ENCODE measurements at regions not wholly inside any gene's neighbourhood (a gene's known extent, or its start where the extent isn't known, plus 50 kb on each side); places are given as distances from the start of the nearest gene placed in this dataset.

DNA sequence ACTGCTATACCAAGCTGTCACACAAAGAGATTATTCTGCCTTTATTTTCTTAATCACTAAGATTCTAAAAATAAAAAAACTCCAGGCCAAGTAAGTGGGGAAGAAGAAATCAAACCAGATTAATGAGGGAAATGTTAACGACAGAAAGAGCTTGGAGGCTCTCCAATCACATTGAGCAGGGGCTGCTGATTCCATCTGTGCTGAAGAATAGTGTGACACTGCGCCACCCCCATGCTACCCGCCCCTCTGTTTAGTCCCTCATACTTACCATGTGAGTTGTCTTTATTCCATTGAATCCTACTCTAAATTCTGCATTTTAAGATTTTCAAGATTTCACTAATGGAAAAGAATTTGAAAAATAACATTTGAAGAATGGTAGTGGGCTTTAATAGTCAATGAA lies 998.0 kb upstream of the CDH2 start:
- intact Hi-C loops (cut with micrococcal nuclease) = loop anchor here in 1 of 2 donors (5.0 kb wide), 1 partner anchor 47 kb away; no protein-coding TSS in a partner anchor
- Mint-ChIP-seq H3K36me3 (no peaks in the 10 kb centered on the region), H3K4me3 (no peak overlapping the region), H3K27ac (no peak overlapping the region), H3K4me1 (no peaks in the 10 kb centered on the region), H3K9me3 (peaks cover 0 to 27% (median 5%) of the 10 kb centered on the region in 11 donors), H3K27me3 (no peaks in the 10 kb centered on the region)
- Histone ChIP-seq H3K27me3 (ENCODE audit: control insufficient read depth in 2 of 2, insufficient read depth in 2 of 2, low read length in 2 of 2) (no peaks in the 10 kb centered on the region), H3K9me3 (ENCODE audit: control insufficient read depth in 2 of 3, low read length in 3 of 3) (no peaks in the 10 kb centered on the region), H3K36me3 (ENCODE audit: control insufficient read depth in 2 of 3, insufficient read depth in 3 of 3, low read length in 3 of 3) (no peaks in the 10 kb centered on the region), H3K27ac (ENCODE audit: low read depth, low read length) (no peak overlapping the region), H3K4me3 (ENCODE audit: low read length) (no peak overlapping the region), H3K4me1 (ENCODE audit: control insufficient read depth in 2 of 2, insufficient read depth in 2 of 2, low read length in 2 of 2) (no peaks in the 10 kb centered on the region)
- ChIA-PET POLR2A (no interaction called here), CTCF (no interaction called here)
- DNase-seq (no peak), ATAC-seq (no peak)

- Mint-ChIP-seq H3K9me3 (peaks cover 0 to 36% (median 7%) of the 10 kb centered on the region in 11 donors), H3K36me3 (no peaks in the 10 kb centered on the region), H3K4me3 (no peak overlapping the region), H3K4me1 (no peaks in the 10 kb centered on the region), H3K27ac (no peak overlapping the region), H3K27me3 (no peaks in the 10 kb centered on the region)
- ChIA-PET POLR2A (no interaction called here), CTCF (interaction anchor here (0.7 kb wide), 1 partner anchor 11 kb away, joined by 3 read pairs; no protein-coding TSS in a partner anchor)
- no peak overlapping the region for H3K27ac ChIP-seq (ENCODE audit: low read depth, low read length)
- H3K36me3 ChIP-seq (ENCODE audit: control insufficient read depth in 2 of 3, insufficient read depth in 3 of 3, low read length in 3 of 3) = no peaks in the 10 kb centered on the region
- H3K4me3 ChIP-seq (ENCODE audit: low read length) = no peak overlapping the region
- no peaks in the 10 kb centered on the region for H3K9me3 ChIP-seq (ENCODE audit: control insufficient read depth in 2 of 3, low read length in 3 of 3)
- intact Hi-C loops (cut with micrococcal nuclease) = no loop called here
- H3K4me1 ChIP-seq (ENCODE audit: control insufficient read depth in 2 of 2, insufficient read depth in 2 of 2, low read length in 2 of 2) = no peaks in the 10 kb centered on the region
- ATAC-seq = no peak
- DNase-seq = no peak
- no peaks in the 10 kb centered on the region for H3K27me3 ChIP-seq (ENCODE audit: control insufficient read depth in 2 of 2, insufficient read depth in 2 of 2, low read length in 2 of 2)
Observed at GRCh38 chr18:29172756-29173067, 995.8 kb upstream of the CDH2 start.

DNA sequence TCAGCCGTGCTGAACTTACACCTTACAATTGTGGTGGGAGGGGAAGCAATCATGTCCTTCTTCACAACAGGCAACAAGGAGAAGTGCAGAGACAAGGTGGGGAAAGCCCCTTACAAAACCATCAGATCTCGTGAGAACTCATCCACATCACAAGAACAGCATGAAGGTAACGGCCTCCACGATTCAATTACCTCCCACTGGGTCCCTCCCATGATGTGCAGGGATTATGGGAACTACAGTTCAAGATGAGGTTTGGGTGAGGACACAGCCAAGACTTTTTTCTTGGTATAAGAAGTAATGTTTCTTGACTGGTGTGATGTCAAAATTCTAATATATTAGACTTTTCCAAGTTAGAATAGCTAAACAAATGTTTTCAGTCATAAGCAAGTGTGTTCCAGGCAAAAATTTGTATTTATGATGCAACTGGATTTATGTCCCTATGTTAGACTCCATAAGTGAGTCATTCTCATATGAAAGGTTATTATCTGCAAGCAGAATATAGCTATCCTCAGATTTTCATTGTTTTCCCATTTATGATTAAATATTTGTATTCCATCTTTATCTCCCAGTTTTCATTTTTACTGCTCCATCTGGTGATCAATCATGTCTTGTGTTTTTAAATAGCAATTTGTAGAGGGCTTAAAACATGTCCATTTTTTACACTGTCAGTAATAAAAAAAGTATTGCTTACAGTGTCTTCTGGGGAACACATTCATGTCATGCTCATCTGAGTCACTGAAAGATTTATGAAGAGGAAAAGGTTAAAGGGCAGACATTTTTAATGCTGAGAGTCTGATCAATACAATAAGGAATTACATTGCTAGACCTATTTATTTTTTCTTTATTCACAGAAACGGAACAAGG lies 995.2 kb upstream of the CDH2 start:
- H3K9me3 ChIP-seq (ENCODE audit: control insufficient read depth in 2 of 3, low read length in 3 of 3) = no peaks in the 10 kb centered on the region
- no peak overlapping the region for H3K4me3 ChIP-seq (ENCODE audit: low read length)
- DNase-seq (no peak), ATAC-seq (no peak)
- ChIA-PET CTCF (interaction anchor here (0.7 kb wide), 1 partner anchor 12 kb away, joined by 3 read pairs; no protein-coding TSS in a partner anchor), POLR2A (no interaction called here)
- H3K4me1 ChIP-seq (ENCODE audit: control insufficient read depth in 2 of 2, insufficient read depth in 2 of 2, low read length in 2 of 2) = no peaks in the 10 kb centered on the region
- H3K36me3 Mint-ChIP-seq = no peaks in the 10 kb centered on the region
- intact Hi-C loops (cut with micrococcal nuclease) = no loop called here
- no peaks in the 10 kb centered on the region for H3K27me3 ChIP-seq (ENCODE audit: control insufficient read depth in 2 of 2, insufficient read depth in 2 of 2, low read length in 2 of 2)
- H3K27ac Mint-ChIP-seq = no peak overlapping the region
- H3K27me3 Mint-ChIP-seq = no peaks in the 10 kb centered on the region
- peaks cover 0 to 36% (median 9%) of the 10 kb centered on the region in 11 donors for H3K9me3 Mint-ChIP-seq
- H3K4me1 Mint-ChIP-seq = no peaks in the 10 kb centered on the region
- no peak overlapping the region for H3K4me3 Mint-ChIP-seq
- no peaks in the 10 kb centered on the region for H3K36me3 ChIP-seq (ENCODE audit: control insufficient read depth in 2 of 3, insufficient read depth in 3 of 3, low read length in 3 of 3)
- no peak overlapping the region for H3K27ac ChIP-seq (ENCODE audit: low read depth, low read length)

- Histone ChIP-seq H3K4me1 (ENCODE audit: control insufficient read depth in 2 of 2, insufficient read depth in 2 of 2, low read length in 2 of 2) (no peaks in the 10 kb centered on the region), H3K36me3 (ENCODE audit: control insufficient read depth in 2 of 3, insufficient read depth in 3 of 3, low read length in 3 of 3) (no peaks in the 10 kb centered on the region), H3K27ac (ENCODE audit: low read depth, low read length) (no peak overlapping the region), H3K9me3 (ENCODE audit: control insufficient read depth in 2 of 3, low read length in 3 of 3) (no peaks in the 10 kb centered on the region), H3K4me3 (ENCODE audit: low read length) (no peak overlapping the region), H3K27me3 (ENCODE audit: control insufficient read depth in 2 of 2, insufficient read depth in 2 of 2, low read length in 2 of 2) (no peaks in the 10 kb centered on the region)
- CTCF ChIA-PET = no interaction called here
- Mint-ChIP-seq H3K4me1 (no peaks in the 10 kb centered on the region), H3K9me3 (peaks cover 0 to 36% (median 15%) of the 10 kb centered on the region in 11 donors), H3K4me3 (no peak overlapping the region), H3K27me3 (no peaks in the 10 kb centered on the region), H3K36me3 (no peaks in the 10 kb centered on the region), H3K27ac (no peak overlapping the region)
- POLR2A ChIA-PET = no interaction called here
- intact Hi-C loops (cut with micrococcal nuclease) = no loop called here
- no peak for DNase-seq
- ATAC-seq = no peak
Observed at GRCh38 chr18:29169599-29169998, 992.7 kb upstream of the CDH2 start.

DNA sequence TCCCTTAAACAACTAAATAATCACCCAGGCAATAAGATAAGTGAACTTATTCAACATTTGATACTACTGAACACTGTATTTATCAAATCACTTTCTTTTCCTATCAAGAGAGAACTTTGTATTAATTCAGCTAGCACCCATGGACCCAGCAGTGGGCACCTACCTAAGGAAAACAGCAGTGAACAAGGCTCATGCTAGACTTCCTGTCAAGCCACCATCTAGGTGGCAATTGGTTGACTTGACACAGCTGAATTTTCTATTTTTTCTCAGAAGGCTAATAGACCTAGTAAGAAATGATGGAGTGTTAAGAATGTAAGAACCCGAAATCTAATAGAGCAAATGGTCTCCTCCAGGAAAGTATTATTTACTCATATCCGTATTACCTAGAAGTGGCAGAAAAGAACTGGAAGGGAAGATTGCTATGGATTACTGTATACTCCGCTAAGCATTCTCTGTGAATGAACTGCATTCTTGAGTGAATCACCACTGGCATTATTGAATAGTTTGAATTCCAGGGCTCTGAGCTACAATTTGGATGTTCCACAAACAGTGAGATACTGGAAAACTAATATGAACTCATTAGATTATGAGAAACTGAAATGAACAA lies 988.2 kb upstream of the CDH2 start:
- Histone ChIP-seq H3K36me3 (ENCODE audit: control insufficient read depth in 2 of 3, insufficient read depth in 3 of 3, low read length in 3 of 3) (no peaks in the 10 kb centered on the region), H3K9me3 (ENCODE audit: control insufficient read depth in 2 of 3, low read length in 3 of 3) (peaks cover 0 to 3% (median 0%) of the 10 kb centered on the region in 3 experiments), H3K4me1 (ENCODE audit: control insufficient read depth in 2 of 2, insufficient read depth in 2 of 2, low read length in 2 of 2) (no peaks in the 10 kb centered on the region), H3K27me3 (ENCODE audit: control insufficient read depth in 2 of 2, insufficient read depth in 2 of 2, low read length in 2 of 2) (no peaks in the 10 kb centered on the region), H3K27ac (ENCODE audit: low read depth, low read length) (no peak overlapping the region), H3K4me3 (ENCODE audit: low read length) (no peak overlapping the region)
- no peak overlapping the region for H3K4me3 Mint-ChIP-seq
- H3K4me1 Mint-ChIP-seq = no peaks in the 10 kb centered on the region
- peaks cover 0 to 23% (median 12%) of the 10 kb centered on the region in 11 donors for H3K9me3 Mint-ChIP-seq
- intact Hi-C loops (cut with micrococcal nuclease) = no loop called here
- no peak overlapping the region for H3K27ac Mint-ChIP-seq
- H3K36me3 Mint-ChIP-seq = no peaks in the 10 kb centered on the region
- ChIA-PET CTCF (no interaction called here), POLR2A (no interaction called here)
- no peak for ATAC-seq
- DNase-seq = no peak
- no peaks in the 10 kb centered on the region for H3K27me3 Mint-ChIP-seq

- Histone ChIP-seq H3K9me3 (ENCODE audit: control insufficient read depth in 2 of 3, low read length in 3 of 3) (peaks cover 0 to 3% (median 0%) of the 10 kb centered on the region in 3 experiments), H3K27me3 (ENCODE audit: control insufficient read depth in 2 of 2, insufficient read depth in 2 of 2, low read length in 2 of 2) (no peaks in the 10 kb centered on the region), H3K4me1 (ENCODE audit: control insufficient read depth in 2 of 2, insufficient read depth in 2 of 2, low read length in 2 of 2) (no peaks in the 10 kb centered on the region), H3K36me3 (ENCODE audit: control insufficient read depth in 2 of 3, insufficient read depth in 3 of 3, low read length in 3 of 3) (no peaks in the 10 kb centered on the region), H3K27ac (ENCODE audit: low read depth, low read length) (no peak overlapping the region), H3K4me3 (ENCODE audit: low read length) (no peak overlapping the region)
- Mint-ChIP-seq H3K27me3 (no peaks in the 10 kb centered on the region), H3K4me1 (no peaks in the 10 kb centered on the region), H3K9me3 (peaks cover 0 to 20% (median 12%) of the 10 kb centered on the region in 11 donors), H3K36me3 (no peaks in the 10 kb centered on the region), H3K4me3 (no peak overlapping the region), H3K27ac (no peak overlapping the region)
- no peak for ATAC-seq
- intact Hi-C loops (cut with micrococcal nuclease) = no loop called here
- POLR2A ChIA-PET = no interaction called here
- no peak for DNase-seq
- CTCF ChIA-PET = no interaction called here
Observed at GRCh38 chr18:29164020-29164706, 987.2 kb upstream of the CDH2 start.

All from naive thymus-derived CD4-positive, alpha-beta T cell (primary cell).